ENCODE measurements at regions not wholly inside any gene's neighbourhood (a gene's known extent, or its start where the extent isn't known, plus 50 kb on each side); places are given as distances from the start of the nearest gene placed in this dataset.

DNA sequence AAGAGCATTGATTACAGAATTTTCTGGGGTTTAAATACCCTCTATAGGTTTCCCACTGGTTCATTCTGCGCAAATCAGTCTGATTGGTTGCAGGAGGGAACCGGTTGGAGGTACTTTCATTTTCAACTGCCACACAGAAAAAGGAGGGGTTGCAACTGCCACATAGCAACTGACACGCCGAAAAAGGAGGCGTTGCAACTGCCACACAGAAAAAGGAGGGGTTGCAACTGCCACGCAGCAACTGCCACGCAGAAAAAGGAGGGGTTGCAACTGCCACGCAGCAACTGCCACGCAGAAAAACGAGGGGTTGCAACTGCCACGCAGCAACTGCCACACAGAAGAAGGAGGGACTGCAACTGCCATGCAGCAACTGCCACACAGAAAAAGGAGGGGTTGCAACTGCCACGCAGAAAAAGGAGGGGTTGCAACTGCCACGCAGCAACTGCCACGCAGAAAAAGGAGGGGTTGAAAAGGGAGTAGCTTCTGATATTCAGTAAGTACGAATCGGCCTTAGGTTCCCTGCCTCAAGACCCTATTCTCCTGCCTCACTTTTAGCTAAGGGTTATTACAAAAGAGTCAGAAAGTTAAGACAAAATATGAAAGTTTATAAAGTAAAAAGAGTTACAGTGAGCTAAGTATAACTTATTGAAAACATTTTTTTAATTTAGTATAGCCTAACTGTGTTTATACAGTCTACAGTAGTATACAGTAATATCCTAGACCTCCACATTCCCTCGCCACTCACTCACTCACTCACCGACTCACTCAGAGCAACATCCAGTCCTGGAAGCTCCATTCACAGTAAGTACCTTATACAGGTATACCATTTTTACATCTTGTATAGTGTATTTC is 431.8 kb downstream of the KCTD8 start:
- Histone ChIP-seq H2AFZ (ENCODE audit: low read length) (peak overlapping the region; percentile 74; the same call in 1 of the 2 replicates), H3K27me3 (replicated peaks; ENCODE audit: insufficient read depth, low read length) (no peaks in the 10 kb centered on the region), H3K4me3 (ENCODE audit: low read length) (peak overlapping the region; percentile 41), H3K9me2 (replicated peaks; ENCODE audit: insufficient read depth, low read length) (no peaks in the 10 kb centered on the region), H3K27ac (ENCODE audit: low read length) (no peak overlapping the region), H3F3A (ENCODE audit: insufficient read depth, low read length) (no peaks in the 10 kb centered on the region), H3K9me3 (replicated peaks; ENCODE audit: insufficient read depth, low read length) (no peaks in the 10 kb centered on the region), H3K9ac (ENCODE audit: low read length) (no peak overlapping the region), H4K20me1 (ENCODE audit: insufficient read depth, low read length) (no peaks in the 10 kb centered on the region), H3K4me1 (ENCODE audit: low read length) (no peaks in the 10 kb centered on the region), H3K79me2 (ENCODE audit: low read length) (no peaks in the 10 kb centered on the region), H3K36me3 (replicated peaks; ENCODE audit: insufficient read depth, low read length) (no peaks in the 10 kb centered on the region), H3K4me2 (ENCODE audit: low read depth, low read length) (peak overlapping the region; percentile 27; the same call in 1 of the 2 replicates)
- peak; percentile 58 for DNase-seq
- TF ChIP-seq EZH2 (optimal IDR thresholded peaks at IDR 0.05; ENCODE audit: low read depth, low read length): no peak
- TF ChIP-seq, protein P1, sequence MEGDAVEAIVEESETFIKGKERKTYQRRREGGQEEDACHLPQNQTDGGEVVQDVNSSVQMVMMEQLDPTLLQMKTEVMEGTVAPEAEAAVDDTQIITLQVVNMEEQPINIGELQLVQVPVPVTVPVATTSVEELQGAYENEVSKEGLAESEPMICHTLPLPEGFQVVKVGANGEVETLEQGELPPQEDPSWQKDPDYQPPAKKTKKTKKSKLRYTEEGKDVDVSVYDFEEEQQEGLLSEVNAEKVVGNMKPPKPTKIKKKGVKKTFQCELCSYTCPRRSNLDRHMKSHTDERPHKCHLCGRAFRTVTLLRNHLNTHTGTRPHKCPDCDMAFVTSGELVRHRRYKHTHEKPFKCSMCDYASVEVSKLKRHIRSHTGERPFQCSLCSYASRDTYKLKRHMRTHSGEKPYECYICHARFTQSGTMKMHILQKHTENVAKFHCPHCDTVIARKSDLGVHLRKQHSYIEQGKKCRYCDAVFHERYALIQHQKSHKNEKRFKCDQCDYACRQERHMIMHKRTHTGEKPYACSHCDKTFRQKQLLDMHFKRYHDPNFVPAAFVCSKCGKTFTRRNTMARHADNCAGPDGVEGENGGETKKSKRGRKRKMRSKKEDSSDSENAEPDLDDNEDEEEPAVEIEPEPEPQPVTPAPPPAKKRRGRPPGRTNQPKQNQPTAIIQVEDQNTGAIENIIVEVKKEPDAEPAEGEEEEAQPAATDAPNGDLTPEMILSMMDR (IDR thresholded peaks at IDR 0.05; ENCODE audit: low read length): no peak
- TF ChIP-seq EZH2phosphoT487 (IDR thresholded peaks at IDR 0.05; ENCODE audit: low read length): no peak

DNA sequence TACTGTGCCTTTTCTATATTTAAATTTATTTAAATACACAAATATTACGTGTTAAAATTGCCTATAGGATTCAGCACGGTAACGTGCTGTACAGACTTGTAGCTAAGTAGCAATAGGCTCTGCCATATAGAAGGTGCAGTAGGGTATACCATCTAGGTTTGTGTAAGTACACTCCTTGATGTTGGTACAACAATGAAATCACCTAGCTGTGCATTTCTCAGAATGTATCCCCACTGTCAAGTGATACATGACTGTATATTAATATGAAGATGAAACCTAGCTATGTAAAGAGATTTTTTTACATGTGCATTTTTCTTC is 431.2 kb downstream of the KCTD8 start:
- H3K9me2 ChIP-seq (replicated peaks; ENCODE audit: insufficient read depth, low read length): no peaks in the 10 kb centered on the region
- H3K79me2 ChIP-seq (ENCODE audit: low read length): no peaks in the 10 kb centered on the region
- H3K9ac ChIP-seq (ENCODE audit: low read length): no peak overlapping the region
- H4K20me1 ChIP-seq (ENCODE audit: insufficient read depth, low read length): no peaks in the 10 kb centered on the region
- H3K36me3 ChIP-seq (replicated peaks; ENCODE audit: insufficient read depth, low read length): no peaks in the 10 kb centered on the region
- no peaks in the 10 kb centered on the region for H3K4me1 ChIP-seq (ENCODE audit: low read length)
- no peak overlapping the region for H2AFZ ChIP-seq (ENCODE audit: low read length)
- H3K4me2 ChIP-seq (ENCODE audit: low read depth, low read length): no peak overlapping the region
- no peaks in the 10 kb centered on the region for H3K9me3 ChIP-seq (replicated peaks; ENCODE audit: insufficient read depth, low read length)
- no peak for DNase-seq
- no peak for TF ChIP-seq EZH2 (optimal IDR thresholded peaks at IDR 0.05; ENCODE audit: low read depth, low read length)
- TF ChIP-seq EZH2phosphoT487 (IDR thresholded peaks at IDR 0.05; ENCODE audit: low read length): no peak
- TF ChIP-seq, protein P1 (IDR thresholded peaks at IDR 0.05; ENCODE audit: low read length): no peak
- no peak overlapping the region for H3K27ac ChIP-seq (ENCODE audit: low read length)
- H3K27me3 ChIP-seq (replicated peaks; ENCODE audit: insufficient read depth, low read length): no peaks in the 10 kb centered on the region
- H3F3A ChIP-seq (ENCODE audit: insufficient read depth, low read length): no peaks in the 10 kb centered on the region
- H3K4me3 ChIP-seq (ENCODE audit: low read length): no peak overlapping the region

DNA sequence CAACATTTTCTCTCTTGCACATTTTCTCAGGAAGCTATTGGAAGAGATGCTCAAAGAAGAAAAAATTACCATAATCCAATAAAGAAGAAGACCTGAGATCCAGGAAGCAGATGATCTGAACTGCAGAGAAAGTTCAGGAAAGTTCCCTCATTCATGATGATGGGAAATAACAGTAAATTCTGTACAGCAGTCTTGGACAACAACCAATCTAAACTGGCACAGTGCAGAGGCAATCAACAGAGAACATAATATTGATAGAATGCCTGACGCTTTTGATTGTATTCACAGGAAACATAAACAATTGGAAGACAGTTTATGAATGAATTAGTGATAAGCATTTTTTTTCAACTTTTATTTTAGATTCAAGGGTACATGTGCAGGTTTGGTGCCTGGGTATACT is 428.9 kb downstream of the KCTD8 start:
- H3K36me3 ChIP-seq (replicated peaks; ENCODE audit: insufficient read depth, low read length): no peaks in the 10 kb centered on the region
- H2AFZ ChIP-seq (ENCODE audit: low read length): no peak overlapping the region
- no peak overlapping the region for H3K4me3 ChIP-seq (ENCODE audit: low read length)
- no peak overlapping the region for H3K9ac ChIP-seq (ENCODE audit: low read length)
- no peaks in the 10 kb centered on the region for H3K27me3 ChIP-seq (replicated peaks; ENCODE audit: insufficient read depth, low read length)
- no peaks in the 10 kb centered on the region for H3F3A ChIP-seq (ENCODE audit: insufficient read depth, low read length)
- H3K9me2 ChIP-seq (replicated peaks; ENCODE audit: insufficient read depth, low read length): no peaks in the 10 kb centered on the region
- TF ChIP-seq, protein P1 (IDR thresholded peaks at IDR 0.05; ENCODE audit: low read length): no peak
- TF ChIP-seq EZH2phosphoT487 (IDR thresholded peaks at IDR 0.05; ENCODE audit: low read length): no peak
- TF ChIP-seq EZH2 (optimal IDR thresholded peaks at IDR 0.05; ENCODE audit: low read depth, low read length): no peak
- no peaks in the 10 kb centered on the region for H3K4me1 ChIP-seq (ENCODE audit: low read length)
- no peak overlapping the region for H3K4me2 ChIP-seq (ENCODE audit: low read depth, low read length)
- H3K9me3 ChIP-seq (replicated peaks; ENCODE audit: insufficient read depth, low read length): no peaks in the 10 kb centered on the region
- no peak for DNase-seq
- no peaks in the 10 kb centered on the region for H3K79me2 ChIP-seq (ENCODE audit: low read length)
- no peak overlapping the region for H3K27ac ChIP-seq (ENCODE audit: low read length)
- H4K20me1 ChIP-seq (ENCODE audit: insufficient read depth, low read length): no peaks in the 10 kb centered on the region

Data from MM.1S (cell line).